NCI-H1436 (cell line): ENCODE measurements at regions not wholly inside any gene's neighbourhood (a gene's known extent, or its start where the extent isn't known, plus 50 kb on each side); places are given as distances from the start of the nearest gene placed in this dataset.

Experiments used
- DNase-seq: peaks from one replicate; lab custom pipeline; 2025; lab: John Stamatoyannopoulos, UW

DNA sequence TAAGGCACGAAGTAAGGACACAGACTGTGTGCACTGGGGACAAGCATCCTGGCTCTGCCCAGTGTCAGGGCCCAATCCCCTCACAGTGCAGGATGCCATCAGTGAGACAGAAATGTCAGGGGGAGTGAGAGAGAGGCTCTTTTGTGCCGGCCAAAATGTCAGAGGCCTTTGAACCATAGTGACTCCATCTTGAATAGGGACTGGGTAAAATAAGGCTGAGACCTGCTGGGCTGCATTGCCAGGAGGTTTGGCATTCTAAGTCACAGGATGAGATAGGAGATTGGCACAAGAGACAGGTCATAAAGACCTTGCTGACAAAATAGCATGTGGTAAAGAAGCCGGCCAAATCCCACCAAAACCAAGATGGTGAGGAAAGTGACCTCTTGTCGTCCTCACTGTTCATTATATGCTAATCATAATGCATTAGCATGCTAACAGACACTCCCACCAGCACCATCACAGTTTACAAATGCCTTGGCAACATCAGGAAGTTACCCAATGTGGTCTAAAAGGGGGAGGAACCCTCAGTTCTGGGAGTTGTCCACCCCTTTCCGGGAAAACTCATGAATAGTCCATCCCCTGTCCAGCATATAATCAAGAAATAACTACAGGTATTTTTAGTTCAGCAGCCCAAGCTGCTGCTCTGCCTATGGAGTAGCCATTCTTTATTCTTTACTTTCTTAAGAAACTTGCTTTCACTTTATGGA, 337.4 kb downstream of the LPIN1 start:
- DNase-seq = no peak

DNA sequence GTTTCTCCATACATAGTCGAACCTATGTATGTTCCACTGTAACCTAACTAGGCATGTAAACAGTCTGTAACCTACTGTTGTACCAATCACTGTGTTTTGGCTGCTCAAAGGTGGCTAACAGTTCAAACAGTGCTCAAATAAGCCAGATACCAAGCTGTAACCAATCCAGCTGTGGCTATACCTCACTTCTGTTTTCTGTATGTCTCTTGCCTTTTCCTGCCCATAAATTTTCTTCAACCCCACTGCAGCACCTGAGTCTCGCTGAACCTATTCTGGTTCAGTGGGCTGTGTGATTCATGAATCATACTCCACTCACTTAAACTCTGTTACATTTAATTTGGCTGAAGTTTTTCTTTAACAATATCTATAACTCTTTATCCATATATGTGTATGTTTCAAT, 340.7 kb downstream of the LPIN1 start:
- no peak for DNase-seq

DNA sequence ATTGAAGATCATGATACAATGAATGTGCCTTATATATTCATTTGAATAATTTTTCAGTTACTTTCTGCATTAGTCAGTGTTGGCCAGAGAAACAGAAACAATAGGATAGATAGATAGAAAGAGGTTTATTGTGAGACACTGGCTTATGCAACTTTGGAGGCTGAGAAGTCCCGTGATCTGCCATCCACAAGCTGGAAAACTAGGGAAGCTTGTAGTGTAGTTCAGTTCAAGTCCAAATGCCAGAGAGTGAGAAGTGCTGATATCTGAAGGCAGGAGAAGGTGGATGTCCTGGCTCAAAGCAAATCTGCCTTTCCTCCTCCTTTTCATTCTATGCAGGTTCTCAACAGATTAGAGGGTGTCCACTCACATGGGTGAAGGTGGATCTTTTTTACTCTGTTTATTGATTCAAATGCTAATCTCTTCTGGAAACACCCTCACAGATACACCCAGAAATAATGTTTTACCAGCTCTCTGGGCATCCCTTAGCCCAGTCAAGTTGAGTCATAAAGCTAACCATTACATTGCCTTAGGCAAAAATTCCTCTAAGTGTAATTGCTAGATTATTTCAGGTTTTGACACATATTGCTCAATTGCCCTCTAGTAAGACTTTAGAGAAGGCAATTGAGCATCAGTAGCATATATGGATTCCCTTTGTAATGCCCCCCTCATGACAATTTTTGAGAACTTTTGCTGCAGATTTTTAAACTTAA, 341.4 kb downstream of the LPIN1 start:
- DNase-seq = no peak

DNA sequence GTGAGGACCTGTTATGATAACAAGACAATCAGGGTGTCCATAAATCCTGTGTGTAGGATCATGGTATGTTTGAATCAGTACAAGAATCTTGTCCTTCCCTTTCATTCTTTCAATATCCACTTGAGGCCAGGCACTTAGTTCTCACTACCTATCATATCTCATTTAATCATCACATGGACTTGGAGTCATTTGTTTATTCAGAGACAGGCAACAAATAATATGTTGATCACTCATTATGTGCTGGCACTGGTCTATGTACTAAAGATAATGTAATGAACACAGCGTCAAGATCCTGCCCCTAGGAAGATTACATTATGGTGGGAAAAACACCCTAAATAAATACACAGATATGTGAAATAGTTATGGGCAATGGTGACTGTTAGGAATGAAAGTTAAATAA, 342.6 kb downstream of the LPIN1 start:
- no peak for DNase-seq

DNA sequence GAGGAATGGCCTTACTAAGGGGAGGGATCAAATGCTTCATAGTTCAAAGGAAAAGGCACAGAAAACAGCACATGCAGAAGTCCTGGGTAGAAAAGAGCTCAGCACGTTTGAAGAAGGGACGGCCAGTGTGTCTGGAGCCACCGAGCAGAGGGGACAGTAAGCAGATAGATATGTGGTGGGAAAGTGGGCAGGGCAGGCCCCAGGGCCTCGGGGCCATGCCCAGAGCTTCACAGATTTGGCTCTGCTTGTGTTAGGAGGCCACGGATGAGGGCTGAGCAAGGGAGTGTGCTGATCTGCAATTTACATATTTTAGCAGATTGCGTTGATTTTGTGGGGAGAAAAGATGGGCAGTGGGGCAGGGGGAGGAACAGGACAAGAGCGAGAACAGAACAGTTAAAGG, 343.1 kb downstream of the LPIN1 start:
- DNase-seq = no peak

DNA sequence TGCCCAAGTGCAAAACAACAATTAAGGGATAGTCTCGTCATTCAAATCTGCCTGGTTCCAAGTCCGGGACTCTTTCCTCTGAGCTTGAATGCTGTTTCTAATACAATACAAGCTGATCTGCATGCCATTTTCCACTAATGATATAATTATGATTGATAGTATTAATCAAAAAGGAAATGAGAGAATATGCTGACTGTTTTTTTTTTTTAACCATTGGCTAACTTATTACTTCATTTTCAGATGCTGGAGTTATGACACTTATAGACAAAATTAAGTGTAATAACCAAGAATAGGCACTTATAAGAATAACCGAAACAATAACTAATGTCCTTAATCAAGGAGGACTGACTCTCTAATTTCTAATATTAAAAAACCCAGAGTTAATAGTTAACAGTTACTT, 343.6 kb downstream of the LPIN1 start:
- DNase-seq = no peak

DNA sequence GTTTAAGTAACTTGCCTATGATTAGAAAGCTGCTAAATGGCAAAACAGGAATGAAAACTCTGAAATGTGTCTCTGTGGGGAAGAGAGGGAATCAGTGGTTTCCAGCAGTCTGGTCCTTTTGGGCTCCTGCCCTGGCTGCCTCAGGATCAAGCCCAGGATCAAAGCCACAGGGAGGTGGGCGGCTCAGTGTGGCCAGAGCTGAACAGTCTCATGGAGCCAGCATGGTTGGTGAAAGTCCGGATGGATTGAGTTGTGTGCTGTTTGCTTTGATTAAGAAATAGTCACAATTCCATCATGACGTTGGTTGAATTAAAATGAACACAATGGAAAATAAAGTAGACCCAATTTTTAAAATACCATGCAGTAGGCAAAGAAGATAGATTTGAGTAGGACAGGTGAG, 344.2 kb downstream of the LPIN1 start:
- DNase-seq = no peak

DNA sequence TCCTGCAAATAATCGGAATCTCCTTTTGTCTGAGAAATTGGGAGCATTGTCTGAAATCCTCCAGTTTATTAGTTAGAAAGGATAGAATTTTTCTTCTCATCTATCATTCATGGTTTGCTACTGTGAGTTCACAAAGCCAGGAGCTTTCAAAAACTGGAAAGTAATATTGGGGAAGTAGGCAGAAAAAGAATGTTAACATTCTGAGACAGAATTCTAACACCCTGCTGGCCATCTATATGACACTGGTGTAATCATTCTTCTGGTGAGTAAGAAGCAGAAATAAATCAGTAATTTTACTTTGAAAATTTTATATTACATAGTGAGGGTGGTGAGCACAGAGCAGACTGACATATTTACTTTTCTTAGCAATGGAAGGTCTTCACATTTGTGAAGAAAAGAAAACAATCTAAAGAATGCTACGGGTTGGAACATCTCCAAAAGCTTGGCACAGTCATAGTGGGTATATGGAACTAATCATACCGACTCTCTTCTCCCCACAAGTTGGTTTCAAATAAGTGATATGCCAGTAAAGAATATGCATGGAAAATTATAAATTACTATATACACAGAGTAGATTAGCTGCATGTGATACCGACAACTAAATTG, 344.9 kb downstream of the LPIN1 start:
- DNase-seq = no peak

DNA sequence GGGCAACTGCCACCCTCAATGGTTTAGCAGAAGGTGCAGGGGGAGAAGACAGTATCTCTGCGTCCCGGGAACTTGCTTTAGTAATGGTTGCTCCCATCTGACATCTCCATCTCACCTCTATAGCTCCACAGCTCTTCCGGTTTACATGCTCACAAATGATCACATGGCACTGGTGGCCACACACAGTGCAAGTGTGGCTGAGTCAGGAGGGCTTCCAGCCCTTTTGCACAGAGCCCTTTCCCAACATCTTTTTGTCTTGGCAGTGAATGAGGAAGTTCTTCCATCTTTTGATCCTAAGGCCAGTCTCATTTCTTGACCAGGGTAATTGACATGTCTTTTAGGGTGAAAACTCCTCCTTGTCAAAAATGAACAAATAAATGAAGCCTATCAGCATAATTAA, 347.7 kb downstream of the LPIN1 start:
- no peak for DNase-seq

DNA sequence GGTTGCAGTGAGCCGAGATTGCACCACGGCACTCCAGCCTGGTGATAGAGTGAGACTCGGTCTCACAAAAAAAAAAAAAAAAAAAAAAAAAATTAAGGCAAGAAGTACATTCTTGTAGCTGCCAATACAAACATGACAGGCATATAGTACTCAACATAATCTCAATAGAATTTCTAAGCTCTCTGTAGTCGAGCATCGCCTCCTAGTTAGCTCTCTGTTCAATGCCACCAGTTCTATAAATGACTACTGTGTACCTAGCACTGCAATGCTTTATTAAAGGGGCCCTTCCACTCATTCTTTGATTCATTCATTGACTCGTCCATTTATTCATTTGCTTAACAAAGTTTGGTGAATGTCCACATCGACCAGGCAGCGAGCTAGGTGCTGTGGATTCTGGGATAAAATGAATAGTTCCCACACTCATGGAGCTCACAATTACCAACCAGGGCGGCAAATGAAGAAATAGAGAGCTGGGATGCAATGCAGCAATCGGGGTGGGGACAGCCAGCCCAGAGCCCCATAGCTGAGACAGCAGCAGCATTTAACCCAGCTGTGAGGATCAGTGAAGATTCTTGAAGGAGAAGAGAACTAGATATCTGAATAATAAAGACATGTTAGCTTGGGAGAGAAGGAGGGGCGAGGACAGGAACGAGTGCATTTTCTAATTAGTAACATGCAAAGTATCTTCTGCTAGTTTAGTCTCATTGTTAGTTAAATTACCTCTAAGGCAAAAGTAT, 349.8 kb downstream of the LPIN1 start:
- no peak for DNase-seq

DNA sequence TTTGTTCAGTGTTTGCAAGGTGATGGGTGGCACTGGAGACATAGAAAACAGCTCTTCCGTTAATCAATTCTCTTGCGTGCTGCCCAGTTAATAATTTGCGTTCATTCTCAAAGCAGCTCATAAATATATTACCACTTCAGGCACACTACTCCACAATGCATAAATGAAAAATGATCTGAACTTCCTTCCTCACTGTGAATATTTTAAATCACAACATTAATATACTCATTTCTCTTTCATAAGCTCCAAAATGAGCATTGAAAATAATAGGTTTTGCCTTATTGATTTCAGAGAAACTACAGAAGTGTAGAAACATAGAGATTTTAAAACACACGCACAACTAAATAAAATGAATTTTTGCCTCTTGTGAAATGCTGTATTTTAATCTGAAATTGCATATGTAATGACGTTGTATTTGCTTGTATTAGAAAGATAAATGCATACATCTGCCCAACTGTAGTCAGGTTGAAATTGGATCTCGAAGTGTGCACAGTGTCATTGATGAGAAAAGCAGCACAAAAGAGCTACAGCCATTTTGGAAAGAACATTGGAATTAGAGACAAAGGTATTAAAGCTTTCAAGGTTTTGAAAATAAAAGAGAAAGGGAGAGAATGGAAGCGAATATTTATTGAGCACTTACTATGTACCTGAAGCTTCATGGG, 350.5 kb downstream of the LPIN1 start:
- no peak for DNase-seq

DNA sequence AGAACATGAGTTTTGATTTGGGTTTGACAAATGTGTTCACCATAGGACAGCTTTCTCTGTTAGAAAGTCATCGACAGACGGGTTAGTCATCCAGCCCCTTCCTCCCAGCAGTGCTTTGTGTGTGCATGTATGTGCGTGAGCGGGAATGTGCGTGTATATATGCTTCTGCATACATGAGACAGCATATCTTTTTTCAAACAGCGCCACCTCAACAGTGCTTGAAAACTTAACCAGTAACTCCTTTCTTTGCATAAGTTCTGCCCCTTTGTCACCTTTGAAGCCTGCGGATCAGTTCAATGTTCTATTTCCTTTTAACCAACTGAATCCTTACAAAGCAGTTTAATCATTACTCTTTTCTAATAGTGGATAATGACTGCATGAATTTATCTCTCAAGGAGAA, 351.4 kb downstream of the LPIN1 start:
- DNase-seq = no peak

DNA sequence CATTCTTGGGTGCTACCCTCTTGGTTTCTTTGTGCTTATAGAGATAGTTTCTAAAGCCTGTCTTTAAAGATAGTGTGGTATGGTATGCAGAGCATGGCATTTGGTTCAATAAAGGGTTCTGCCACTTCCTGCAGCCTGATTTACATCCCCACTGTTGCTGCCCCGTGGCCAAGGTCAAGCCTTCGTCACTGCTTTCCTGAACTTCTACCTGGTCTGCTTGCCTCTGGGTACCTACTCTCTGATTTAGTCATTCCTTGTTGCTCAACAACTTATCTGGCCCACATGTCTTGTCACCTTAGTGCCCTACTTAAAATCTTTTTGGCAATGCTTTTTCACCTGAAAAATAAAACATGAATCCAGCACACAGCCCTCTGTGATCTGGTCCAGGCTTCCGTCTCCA, 352.9 kb downstream of the LPIN1 start:
- DNase-seq = no peak

DNA sequence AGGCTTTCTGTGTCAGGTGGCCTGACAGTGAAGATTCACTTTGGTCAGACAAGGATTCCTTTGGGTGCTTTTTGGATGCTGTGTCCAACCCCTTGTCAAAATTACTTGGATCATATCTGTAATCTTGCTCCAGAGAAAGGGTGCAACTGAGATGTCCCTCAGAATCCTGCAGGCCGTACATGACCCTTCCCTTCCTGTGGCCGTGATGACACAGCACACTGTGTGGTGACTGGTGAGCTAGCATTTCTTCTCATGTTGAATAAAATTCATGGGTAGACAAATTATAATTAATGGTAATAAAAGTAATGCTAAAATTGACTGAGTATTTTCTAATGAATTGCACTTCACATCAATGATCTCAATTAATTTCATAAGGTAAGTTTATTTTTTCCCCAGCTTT, 356.2 kb downstream of the LPIN1 start:
- DNase-seq = no peak

DNA sequence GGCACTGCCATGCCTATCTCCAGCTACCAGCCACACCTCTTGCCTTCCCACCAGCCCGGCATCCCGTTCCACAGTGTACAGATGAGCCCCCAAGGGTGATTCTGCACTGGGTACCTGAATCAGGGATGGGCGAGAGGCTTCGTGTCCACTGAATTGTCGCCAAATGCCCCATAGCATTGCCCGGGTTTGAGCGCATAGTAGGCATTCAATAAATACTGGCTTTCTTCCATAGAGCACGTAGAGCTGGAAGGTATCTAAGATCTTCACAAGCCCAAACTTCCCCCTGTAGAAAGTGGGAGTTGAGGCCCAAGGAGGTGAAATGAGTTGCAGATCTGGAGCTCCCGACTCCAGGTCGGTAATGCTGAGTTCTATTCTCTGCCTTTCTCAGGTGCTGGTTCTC, 358.7 kb downstream of the LPIN1 start:
- no peak for DNase-seq

DNA sequence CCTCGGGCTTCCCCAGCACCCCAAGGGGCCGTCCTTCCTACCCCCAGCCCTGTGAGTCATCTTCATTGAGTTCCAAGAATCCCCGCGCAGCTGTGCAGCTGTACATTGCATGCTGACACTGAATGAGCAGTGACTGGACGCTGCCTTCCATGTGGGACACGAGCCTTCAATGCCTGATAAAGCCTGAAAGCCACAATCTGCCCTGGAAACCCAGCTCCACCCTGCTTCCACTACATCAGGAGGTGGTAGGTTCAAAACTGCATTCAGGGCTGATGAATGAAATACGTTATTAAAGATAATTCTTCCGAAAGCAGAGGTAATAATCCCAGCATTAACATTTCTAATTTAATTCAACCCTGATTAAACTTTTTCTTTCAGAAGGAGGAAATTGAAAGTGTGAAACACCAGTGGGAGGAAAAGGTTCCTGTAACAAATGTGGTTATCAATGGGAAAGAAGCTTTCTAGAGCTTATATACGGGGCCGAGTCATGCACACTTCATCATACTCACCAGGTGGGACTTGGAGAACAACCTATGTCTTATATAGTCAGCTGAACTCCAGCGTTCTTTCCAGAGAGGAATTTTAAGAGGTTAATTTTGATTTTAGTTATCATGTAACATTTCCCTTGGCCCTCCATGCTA, 360.1 kb downstream of the LPIN1 start:
- no peak for DNase-seq

DNA sequence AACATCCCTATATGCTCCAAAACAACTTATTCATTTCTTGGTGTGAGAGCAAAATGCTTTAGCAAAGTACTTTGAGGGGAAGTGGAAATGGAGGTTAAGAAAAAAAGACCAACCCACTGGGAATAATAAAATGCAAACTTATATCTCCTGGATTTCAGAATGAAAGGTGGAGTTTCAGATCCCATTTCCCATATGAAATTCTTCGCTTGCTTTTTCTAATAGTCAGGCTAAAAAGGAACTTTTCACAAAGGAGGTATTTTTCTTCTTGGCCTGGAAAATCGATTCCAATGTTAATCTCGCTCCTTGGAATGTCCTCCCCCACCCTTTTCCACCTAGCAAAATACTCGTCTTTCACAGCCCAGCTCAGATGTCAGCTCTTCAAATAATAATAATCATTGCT, 360.9 kb downstream of the LPIN1 start:
- no peak for DNase-seq

DNA sequence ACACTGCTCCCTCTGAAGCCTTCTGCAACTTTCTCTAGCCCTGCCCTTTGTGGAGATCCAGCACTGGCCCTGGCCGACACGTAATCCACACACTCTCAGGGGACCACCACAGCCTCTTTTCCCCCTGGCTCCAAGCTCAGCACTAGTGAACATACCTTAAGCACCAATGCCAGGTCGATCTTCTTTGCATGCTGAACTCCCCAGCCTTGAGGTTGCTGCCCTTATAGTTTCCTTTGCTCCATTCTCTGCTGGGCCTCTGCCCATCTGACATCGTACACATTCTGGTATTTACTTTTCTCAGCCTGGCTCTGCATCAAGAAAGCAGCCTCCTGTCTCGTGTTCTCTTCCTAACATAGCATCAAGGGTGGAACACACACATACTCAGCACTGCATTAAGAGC, 361.5 kb downstream of the LPIN1 start:
- no peak for DNase-seq

DNA sequence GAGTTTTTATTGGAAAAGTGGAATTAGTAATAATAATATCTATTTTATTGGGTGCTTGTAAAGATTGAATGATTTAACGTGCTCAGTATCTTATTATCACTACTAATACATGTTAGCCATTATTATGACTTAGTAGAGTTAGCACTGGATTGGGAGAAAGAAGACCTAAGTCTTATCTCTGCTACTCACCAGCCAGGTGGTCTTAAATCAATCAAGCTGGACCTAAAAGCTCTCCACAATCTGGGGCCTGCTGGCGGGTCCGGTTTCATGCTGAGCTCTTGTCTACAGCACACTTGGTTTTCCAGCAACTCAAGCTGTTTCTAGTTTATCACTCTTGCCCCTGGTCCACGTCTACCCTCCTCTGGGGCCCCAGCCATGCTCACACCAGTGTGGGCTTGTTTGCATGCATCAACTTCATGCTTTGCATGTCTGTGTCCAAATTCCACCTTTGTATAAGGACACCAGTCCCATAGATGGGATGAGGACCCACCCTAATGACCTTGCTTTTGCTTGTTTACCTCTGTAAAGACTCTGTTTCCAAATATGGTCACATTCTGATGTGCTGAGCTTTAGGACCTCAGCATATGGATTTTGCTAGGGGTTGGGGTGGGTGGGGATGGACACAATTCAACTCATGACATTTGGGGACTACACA, 363.1 kb downstream of the LPIN1 start:
- no peak for DNase-seq

DNA sequence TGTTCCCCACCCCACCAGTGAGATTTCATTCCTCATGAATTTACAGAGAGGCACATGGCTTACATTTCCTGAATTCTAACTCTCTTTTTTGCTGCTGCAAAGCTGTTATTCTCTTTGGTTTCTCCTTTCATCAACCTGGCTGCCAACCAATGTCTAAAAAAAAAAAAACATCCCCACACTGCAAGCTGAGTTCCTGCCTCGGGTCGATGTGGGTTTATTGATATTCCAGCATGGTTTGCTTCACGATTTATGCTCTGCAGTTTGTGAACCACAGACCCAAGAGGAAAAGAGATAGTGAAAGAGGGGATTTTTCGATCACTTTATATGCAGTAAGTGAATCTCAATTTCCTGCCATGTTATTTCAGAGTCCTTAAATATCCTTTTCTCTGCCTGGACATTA, 363.6 kb downstream of the LPIN1 start:
- no peak for DNase-seq

DNA sequence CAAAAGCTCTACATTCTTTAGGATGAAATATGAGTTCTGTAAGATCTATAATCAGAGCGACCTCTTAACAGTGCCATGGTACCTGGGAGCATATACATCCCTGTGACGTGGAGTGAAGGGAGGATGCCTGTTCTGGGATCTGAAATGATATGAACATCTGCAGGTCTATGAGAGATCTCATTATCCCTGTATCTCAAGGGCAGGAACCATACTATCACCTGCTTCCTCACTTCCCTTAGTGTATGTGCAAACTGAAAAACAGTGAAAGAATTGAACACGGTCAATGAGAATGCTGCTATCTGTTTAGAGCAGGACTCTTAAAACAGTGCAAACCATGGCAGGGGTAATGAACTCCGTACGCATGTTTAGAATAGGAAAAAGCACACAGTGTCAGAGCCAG, 364.0 kb downstream of the LPIN1 start:
- DNase-seq = no peak
